NB4 (cell line): ENCODE measurements at regions not wholly inside any gene's neighbourhood (a gene's known extent, or its start where the extent isn't known, plus 50 kb on each side); places are given as distances from the start of the nearest gene placed in this dataset.

Experiments used
- POLR2A ChIP-seq: IDR thresholded peaks from 2 replicates; pipeline ENCODE4 v1.6.1; 2011; ENCODE audit warnings: mild to moderate bottlenecking; ENCODE audit not compliant: insufficient read length; ENCODE audit errors: extremely low read depth
- TF ChIP-seq, protein P1 (sequence below): IDR thresholded peaks from one replicate; pipeline ENCODE4 v1.5.1; 2012; ENCODE audit warnings: low read depth, low read length

DNA sequence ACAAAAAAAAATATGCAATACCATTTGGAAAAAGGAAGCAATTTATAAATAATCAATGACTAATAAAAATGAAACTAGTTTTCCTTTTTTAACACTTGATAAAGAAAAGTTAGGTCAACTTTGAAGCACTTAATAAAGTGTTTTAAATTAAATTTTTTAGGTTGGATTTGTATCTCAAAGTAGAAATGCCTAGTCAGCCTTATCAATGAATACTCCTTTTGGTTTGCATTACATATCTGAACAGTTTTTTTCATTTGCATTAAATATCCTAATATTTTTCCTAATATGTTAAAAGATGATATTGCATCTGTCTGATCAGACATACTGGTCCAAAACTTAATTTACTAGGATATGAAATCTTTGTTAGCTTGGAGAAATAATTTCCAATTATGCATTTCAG is 155.8 kb upstream of the ZFP42 start:
- TF ChIP-seq, protein P1, sequence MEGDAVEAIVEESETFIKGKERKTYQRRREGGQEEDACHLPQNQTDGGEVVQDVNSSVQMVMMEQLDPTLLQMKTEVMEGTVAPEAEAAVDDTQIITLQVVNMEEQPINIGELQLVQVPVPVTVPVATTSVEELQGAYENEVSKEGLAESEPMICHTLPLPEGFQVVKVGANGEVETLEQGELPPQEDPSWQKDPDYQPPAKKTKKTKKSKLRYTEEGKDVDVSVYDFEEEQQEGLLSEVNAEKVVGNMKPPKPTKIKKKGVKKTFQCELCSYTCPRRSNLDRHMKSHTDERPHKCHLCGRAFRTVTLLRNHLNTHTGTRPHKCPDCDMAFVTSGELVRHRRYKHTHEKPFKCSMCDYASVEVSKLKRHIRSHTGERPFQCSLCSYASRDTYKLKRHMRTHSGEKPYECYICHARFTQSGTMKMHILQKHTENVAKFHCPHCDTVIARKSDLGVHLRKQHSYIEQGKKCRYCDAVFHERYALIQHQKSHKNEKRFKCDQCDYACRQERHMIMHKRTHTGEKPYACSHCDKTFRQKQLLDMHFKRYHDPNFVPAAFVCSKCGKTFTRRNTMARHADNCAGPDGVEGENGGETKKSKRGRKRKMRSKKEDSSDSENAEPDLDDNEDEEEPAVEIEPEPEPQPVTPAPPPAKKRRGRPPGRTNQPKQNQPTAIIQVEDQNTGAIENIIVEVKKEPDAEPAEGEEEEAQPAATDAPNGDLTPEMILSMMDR: no peak
- no peak for TF ChIP-seq POLR2A
